HG02973 (cell line): ENCODE measurements at regions not wholly inside any gene's neighbourhood (a gene's known extent, or its start where the extent isn't known, plus 50 kb on each side); places are given as distances from the start of the nearest gene placed in this dataset.

Source experiments
- ATAC-seq: cut with Tn5 transposase; IDR thresholded peaks from one replicate; pipeline ENCODE4 v1.9.1; 2021; ENCODE audit warnings: moderate library complexity; ENCODE audit not compliant: unreplicated experiment

GRCh38 chr12:3999904-4000303 lies 126.7 kb upstream of the PARP11 start:
- no peak for ATAC-seq

- ATAC-seq = no peak
Observed at GRCh38 chr12:3998968-3999792, 126.0 kb upstream of the PARP11 start.

DNA sequence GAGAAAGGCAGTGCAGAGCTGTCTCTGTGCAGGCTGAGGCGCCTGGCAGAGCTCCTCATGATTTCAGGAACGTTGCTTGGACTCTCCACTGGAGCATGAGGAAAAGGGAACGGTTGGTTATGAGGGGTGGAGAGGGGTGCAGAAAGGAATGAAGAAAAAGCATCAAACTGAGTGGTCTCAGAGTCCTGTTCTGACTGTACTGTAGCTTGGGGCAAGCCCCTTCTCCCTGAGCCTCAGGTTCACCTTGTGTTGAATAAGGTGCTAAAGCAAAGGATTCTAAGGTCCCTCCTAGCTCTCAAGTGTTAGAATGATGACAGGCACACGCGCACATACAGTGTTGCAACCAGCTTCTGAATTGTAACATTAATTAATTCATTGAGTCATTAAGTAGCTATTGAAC lies 125.2 kb upstream of the PARP11 start:
- ATAC-seq = no peak

GRCh38 chr12:3996322-3996721 lies 123.1 kb upstream of the PARP11 start:
- no peak for ATAC-seq

GRCh38 chr12:3995306-3995705 lies 122.1 kb upstream of the PARP11 start:
- ATAC-seq = no peak

DNA sequence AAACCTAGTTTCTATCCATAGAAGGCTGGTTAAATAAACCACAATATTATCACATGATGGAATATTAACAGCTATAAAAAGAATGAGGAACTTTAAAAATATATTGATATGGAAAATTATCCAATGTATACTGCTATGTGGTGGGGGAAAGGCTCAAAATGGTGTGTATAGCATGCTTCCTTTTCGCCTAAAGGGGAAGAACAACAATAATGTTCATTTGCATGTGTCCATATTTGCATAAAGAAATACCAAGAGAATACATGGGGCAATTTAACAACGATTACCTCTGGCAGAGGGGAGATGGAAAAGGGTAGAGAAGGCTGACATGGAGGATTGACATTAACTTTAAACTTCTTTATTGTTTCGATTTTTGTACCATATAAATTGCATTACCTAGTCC lies 121.3 kb upstream of the PARP11 start:
- ATAC-seq = no peak

GRCh38 chr12:3992945-3993344 lies 119.7 kb upstream of the PARP11 start:
- no peak for ATAC-seq

GRCh38 chr12:3991798-3992580 lies 118.8 kb upstream of the PARP11 start:
- ATAC-seq = no peak

DNA sequence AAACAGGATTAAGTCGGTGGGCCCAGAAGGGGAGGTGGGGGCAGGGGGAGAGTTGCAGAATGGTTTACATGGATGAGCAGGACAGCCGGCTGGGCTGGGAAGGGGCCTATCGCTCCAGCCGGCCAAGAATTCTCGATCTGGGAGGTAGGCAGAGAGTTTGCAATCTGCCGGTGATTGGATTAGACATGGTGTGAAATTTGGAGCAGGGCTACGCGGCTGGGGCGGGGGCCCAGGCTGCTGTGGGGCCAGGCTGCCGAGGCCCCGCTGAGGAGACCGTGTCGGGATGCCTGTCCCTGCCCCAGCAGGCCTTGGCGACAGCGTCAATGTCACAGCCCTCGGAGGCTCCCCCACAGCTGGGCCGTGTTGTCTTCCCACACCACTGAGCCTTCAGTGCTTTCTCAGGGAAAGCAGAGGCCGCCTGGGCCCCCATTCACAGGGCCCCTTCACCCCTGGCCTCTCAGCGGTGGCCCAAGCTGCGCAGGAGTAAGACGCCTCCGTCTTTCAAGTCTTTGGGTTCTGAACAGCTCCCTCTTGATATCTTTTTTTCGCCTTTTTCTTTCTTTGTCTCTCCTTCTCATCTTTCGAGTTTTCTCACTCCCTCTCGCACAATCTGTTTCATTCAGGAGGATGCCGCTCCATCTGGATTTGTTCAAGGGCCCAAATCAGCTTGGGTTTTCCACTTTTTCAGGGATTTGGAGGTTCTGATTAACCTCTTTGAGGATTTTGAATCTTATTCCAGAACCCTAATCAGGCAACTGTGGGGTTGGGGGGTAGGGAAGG lies 117.5 kb upstream of the PARP11 start:
- no peak for ATAC-seq

DNA sequence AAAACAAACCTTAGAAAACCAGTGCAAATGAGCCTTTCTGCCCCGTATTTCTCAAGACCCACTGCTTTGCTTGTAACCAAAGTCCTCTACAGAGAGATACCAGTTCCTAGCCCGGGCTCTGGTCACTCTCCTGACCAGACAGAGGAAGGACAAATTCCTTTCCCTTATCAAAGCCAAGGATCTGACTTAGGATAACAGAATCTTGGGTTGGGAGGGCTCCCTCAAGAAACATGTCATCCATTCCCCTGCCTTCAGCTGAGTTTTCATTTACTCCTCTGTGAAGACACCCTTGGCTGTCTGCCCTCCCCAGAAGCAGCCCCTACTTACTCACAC lies 116.0 kb upstream of the PARP11 start:
- no peak for ATAC-seq

- ATAC-seq = no peak
Observed at GRCh38 chr12:3988519-3989217, 115.5 kb upstream of the PARP11 start.

DNA sequence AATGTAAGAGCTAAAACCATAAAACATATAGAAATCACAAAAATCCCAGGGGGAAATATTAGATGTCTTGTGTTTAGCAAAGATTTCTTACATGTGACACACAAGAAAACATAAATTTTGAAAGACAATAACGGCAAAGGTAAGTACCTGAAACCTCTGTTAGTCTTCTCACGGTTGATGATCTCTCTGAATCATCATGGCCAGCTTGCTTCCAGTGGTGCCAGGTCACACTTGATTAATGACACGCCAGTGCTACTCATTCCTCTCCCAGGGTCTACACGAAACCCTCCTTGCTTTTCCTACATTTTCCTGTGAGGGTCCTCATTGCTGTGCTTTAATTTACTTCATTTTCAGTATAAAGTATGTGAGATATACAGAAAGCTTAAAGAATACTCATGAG lies 114.4 kb upstream of the PARP11 start:
- no peak for ATAC-seq

DNA sequence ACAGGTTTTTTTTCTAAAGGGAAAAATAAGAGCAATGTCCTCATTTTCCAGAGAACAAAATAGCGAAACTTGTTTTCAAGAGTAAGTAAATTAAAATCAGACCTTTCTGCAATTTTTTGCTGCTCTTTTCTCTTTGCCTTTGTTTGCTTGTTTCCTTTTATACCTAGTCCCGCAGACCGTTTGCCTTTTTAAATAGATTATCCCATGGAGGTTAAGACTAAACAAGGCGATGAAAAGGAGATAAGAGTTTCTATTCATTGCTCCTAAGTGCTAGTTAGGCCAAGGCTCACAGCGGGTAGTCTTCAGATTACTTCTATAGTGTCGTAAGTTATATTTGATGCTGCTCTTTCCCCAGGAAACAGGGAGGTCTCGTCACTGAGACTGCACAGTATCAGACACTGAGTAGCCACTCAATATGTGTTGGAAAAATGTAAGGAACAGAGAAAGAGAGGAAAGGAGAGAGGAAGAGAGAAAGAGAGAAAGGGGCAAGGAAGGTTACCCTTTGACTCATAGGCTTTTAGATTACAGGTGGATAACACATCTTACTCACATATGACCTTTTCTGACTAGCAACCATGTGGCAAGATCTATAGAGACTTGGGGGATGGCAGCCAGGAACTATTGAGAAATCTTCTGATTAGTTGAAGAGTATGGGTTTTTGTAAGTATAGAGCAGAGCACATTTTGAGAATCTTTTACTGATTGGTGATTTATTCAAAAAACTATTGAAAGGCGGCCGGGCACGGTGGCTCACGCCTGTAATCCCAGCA lies 107.5 kb upstream of the PARP11 start:
- ATAC-seq = no peak

- ATAC-seq = no peak
Observed at GRCh38 chr12:3977621-3978020, 104.4 kb upstream of the PARP11 start.

DNA sequence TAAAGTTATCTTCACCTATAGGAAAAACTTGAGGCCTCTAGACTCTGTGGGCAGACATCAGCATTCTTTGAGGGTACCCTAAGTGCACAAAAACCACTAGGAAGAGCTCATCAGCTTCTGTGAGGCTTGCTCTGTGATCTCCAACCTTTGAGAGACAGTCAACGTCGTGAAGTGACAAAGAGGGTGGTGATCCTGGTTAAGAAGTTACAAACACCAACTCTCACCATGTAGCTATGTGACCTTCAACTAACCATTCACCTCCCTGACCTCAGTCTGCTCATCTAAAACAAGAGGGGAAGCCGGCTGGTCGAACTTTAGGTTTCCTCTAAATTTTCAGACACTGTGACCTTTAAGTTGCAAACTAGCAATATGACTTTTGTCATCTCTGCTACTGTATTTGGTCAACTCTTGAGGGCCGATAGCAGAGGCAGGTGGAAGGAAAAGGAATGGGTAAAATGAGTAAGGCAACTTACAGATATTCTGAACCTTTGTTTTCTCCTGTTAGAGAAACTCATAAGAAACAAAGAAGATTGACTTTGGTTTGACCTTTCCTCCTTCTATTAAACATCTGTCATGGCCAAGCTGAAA lies 103.2 kb upstream of the PARP11 start:
- no peak for ATAC-seq

- ATAC-seq = no peak
Observed at GRCh38 chr12:3975652-3976051, 102.5 kb upstream of the PARP11 start.

DNA sequence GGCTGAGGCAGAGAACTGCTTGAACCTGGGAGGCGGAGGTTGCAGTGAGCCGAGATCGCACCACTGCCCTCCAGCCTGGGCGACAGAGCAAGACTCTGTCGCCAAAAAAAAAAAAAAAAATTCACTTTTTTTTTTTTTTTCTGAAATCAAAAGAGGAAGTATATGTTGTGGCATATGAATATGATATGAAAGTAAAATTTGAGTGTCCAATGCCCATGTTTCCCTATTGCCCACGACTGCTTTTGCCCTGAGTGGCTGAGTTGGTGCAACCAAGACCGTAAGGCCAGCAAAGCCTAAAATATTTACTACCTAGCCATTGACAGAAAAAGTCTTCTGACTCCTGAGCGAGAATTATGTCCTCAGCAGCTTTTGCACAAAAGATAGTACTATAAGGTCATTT lies 101.7 kb upstream of the PARP11 start:
- no peak for ATAC-seq

- no peak for ATAC-seq
Observed at GRCh38 chr12:3973973-3974644, 100.9 kb upstream of the PARP11 start.

DNA sequence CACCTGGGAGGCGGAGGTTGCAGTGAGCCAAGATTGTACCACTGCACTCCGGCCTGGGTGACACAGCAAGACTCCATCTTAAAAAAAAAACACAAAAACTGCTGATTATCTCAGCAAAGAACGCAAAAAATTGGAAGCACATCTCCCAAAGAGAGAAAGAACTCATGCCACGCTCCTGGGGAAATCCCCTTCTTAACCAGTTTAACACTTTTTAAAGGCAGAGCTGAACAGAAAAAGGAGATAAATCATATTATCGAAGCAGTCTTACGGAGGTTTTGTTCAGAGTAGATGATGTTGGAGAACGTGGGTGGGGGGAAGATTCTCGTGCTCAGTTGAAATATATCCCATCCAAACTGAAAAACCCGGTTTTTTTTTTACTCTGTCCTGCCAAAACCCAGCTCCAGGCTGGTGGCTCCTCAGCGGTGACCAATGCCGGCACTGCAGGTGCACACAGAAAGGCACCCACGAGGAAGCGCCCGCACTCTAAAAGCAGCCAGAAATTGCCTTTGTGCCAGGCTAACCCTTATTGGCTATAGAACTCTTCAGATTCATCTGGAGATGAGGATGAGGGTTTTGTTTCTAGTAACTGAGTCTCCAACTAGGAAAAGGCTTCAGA lies 100.2 kb upstream of the PARP11 start:
- ATAC-seq = no peak
